Stimulated activated naive CD8-positive, alpha-beta T cell treated with anti-CD3 and anti-CD28 coated beads, Interleukin-15, amount 100 ng/mL, for 72 hours (primary cell): ENCODE measurements at regions not wholly inside any gene's neighbourhood (a gene's known extent, or its start where the extent isn't known, plus 50 kb on each side); places are given as distances from the start of the nearest gene placed in this dataset.

Source experiments
- ATAC-seq: fragments of 150-1000 bp; cut with Tn5 transposase; 2 replicates; pipeline ENCODE4 v1.10.0; 2021; ENCODE audit warnings: mild to moderate bottlenecking, moderate library complexity
- DNase-seq, 2 donors: peaks; one replicate each; pipeline ENCODE4 v3.0.0; 2021 to 2022
- H3K27ac Mint-ChIP-seq, 2 donors: one replicate each; pipeline ENCODE4 v1.8.0; 2022; ENCODE audit warnings: mild to moderate bottlenecking in 2 of 2, mixed read lengths in 2 of 2, moderate library complexity in 2 of 2
- H3K27me3 Mint-ChIP-seq: one replicate; pipeline ENCODE4 v1.8.0; 2022; ENCODE audit warnings: mixed read lengths
- H3K4me1 Mint-ChIP-seq: one replicate; pipeline ENCODE4 v1.8.0; 2022; ENCODE audit warnings: mild to moderate bottlenecking, mixed read lengths
- H3K4me3 Mint-ChIP-seq, 2 donors: one replicate each; pipeline ENCODE4 v1.8.0; 2022; ENCODE audit warnings: mild to moderate bottlenecking in 2 of 2, mixed read lengths in 2 of 2, moderate library complexity in 1 of 2
- H3K9me3 Mint-ChIP-seq, 2 donors: one replicate each; pipeline ENCODE4 v1.8.0; 2022; ENCODE audit warnings: mixed read lengths in 2 of 2

GRCh38 chrX:125953814-125954213 lies 212.3 kb downstream of the DCAF12L2 start:
- no peak for DNase-seq
- no peak for ATAC-seq
- Mint-ChIP-seq H3K9me3 (no peaks in the 10 kb centered on the region), H3K4me3 (no peak overlapping the region), H3K4me1 (no peaks in the 10 kb centered on the region), H3K27me3 (no peaks in the 10 kb centered on the region), H3K27ac (no peak overlapping the region)

DNA sequence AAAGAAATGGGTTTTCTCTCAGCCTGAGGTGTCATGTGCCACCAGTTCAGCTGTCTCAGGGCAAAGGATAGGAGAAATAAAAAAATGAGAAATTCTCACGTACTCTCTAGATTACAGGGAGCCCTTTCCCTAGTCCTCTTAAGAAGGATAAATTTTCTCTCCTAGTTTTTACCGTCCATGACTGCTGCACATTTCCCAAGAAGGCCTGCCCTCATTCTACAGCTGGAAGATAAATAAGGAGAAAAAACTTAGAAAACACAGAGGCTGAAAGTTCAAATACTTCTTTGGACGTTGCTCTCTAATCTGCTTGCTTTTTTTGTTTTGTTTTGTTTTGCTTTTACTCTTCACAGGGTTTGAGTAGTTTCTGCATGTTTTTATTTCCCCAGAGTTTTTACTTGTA lies 211.9 kb downstream of the DCAF12L2 start:
- no peaks in the 10 kb centered on the region for H3K9me3 Mint-ChIP-seq
- H3K27ac Mint-ChIP-seq: no peak overlapping the region
- DNase-seq: no peak
- no peak for ATAC-seq
- no peak overlapping the region for H3K4me3 Mint-ChIP-seq
- no peaks in the 10 kb centered on the region for H3K4me1 Mint-ChIP-seq
- no peaks in the 10 kb centered on the region for H3K27me3 Mint-ChIP-seq

DNA sequence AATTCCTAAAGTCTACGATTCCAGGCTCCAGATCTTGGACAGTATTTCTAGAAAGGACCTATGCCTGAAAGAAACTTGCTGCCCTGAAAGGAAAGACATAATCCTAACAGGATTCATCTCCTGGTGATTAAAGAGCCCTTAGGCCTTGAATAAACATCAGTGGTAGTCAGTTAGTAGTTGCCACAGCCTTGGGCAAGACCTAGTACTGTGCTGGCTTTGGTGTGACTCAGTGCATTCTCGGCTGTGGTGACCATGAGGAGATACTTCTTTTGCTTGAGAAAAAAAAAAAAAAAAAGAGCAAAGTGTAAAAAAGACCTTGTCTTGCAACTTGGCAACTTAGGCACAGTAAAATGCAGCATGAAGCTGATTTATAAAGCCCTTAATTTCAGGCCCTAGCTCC lies 188.2 kb downstream of the DCAF12L2 start:
- ATAC-seq: no peak
- Mint-ChIP-seq H3K27ac (no peak overlapping the region), H3K9me3 (no peaks in the 10 kb centered on the region), H3K4me1 (no peaks in the 10 kb centered on the region), H3K27me3 (no peaks in the 10 kb centered on the region), H3K4me3 (no peak overlapping the region)
- no peak for DNase-seq

- no peak overlapping the region for H3K27ac Mint-ChIP-seq
- H3K4me1 Mint-ChIP-seq: no peaks in the 10 kb centered on the region
- no peak for ATAC-seq
- DNase-seq: no peak
- H3K9me3 Mint-ChIP-seq: no peaks in the 10 kb centered on the region
- H3K27me3 Mint-ChIP-seq: no peaks in the 10 kb centered on the region
- no peak overlapping the region for H3K4me3 Mint-ChIP-seq
These were observed 167.7 kb downstream of the DCAF12L2 start for GRCh38 chrX:125998432-125998831.

DNA sequence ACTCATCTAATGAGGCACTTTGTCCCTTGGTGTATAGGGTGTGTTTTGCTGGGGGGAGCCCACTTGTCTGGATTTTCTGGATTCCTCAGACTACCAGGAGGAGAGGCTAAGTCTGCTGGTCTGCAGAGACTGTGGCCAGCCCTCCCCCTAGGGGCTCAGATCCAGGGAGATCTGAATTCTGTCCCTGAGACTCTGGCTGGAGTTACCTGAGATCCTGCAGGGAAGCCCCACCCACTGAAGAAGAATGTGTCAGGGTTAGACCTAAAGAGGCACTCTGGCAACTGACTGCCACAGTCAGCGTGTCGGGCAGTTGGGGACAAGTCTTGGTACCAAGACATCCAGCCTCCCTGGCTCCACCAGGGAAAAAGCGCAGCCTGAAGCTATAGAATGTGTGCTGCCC lies 138.9 kb downstream of the DCAF12L2 start:
- ATAC-seq: no peak
- no peak for DNase-seq
- Mint-ChIP-seq H3K9me3 (no peaks in the 10 kb centered on the region), H3K4me1 (no peaks in the 10 kb centered on the region), H3K27ac (no peak overlapping the region), H3K27me3 (no peaks in the 10 kb centered on the region), H3K4me3 (no peak overlapping the region)

DNA sequence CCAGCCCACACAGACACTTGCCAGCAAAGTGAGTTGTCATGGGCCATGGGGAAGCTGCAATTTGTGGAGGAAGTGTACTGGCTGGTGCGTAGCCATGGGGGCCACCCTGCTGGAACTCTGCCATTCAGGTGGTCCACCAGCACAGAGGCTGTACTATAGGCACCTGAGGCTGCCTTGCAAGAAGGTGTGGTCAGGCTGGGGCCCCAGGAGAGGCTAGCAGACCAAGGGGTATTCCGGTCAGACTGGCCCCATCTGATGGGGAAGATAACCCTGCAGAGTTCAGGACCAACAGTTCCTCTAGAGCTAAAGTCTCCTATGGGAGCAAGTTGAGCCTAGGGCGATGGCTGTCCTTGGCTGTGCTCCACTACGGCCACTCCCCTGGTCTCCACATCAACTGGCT lies 136.1 kb downstream of the DCAF12L2 start:
- ATAC-seq (no peak), DNase-seq (no peak)
- Mint-ChIP-seq H3K4me3 (no peak overlapping the region), H3K4me1 (no peaks in the 10 kb centered on the region), H3K9me3 (no peaks in the 10 kb centered on the region), H3K27ac (no peak overlapping the region), H3K27me3 (no peaks in the 10 kb centered on the region)

DNA sequence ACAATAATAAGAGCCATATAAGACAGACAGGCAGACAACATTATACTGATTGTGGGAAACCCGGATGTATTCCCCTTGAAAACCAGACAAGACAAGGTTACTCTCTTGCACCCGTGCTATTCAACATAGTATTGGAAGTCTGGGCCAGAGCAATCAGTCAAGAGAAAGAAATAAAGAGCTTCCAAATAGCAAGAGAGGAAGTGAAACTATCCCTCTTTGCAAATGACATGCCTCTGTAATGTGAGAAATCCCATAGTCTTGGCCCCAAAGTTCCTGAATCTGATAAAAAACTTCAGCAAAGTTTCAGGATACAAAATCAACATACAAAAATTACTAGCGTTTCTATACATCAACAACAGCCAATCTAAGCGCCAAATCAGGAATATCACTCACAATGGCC lies 102.1 kb downstream of the DCAF12L2 start:
- no peaks in the 10 kb centered on the region for H3K27me3 Mint-ChIP-seq
- no peak overlapping the region for H3K4me3 Mint-ChIP-seq
- peaks cover 0 to 7% of the 10 kb centered on the region in 2 donors for H3K9me3 Mint-ChIP-seq
- no peaks in the 10 kb centered on the region for H3K4me1 Mint-ChIP-seq
- no peak overlapping the region for H3K27ac Mint-ChIP-seq
- no peak for ATAC-seq
- no peak for DNase-seq

- H3K9me3 Mint-ChIP-seq: peaks cover 0 to 7% of the 10 kb centered on the region in 2 donors
These were observed 101.1 kb downstream of the DCAF12L2 start for GRCh38 chrX:126064901-126065541.

DNA sequence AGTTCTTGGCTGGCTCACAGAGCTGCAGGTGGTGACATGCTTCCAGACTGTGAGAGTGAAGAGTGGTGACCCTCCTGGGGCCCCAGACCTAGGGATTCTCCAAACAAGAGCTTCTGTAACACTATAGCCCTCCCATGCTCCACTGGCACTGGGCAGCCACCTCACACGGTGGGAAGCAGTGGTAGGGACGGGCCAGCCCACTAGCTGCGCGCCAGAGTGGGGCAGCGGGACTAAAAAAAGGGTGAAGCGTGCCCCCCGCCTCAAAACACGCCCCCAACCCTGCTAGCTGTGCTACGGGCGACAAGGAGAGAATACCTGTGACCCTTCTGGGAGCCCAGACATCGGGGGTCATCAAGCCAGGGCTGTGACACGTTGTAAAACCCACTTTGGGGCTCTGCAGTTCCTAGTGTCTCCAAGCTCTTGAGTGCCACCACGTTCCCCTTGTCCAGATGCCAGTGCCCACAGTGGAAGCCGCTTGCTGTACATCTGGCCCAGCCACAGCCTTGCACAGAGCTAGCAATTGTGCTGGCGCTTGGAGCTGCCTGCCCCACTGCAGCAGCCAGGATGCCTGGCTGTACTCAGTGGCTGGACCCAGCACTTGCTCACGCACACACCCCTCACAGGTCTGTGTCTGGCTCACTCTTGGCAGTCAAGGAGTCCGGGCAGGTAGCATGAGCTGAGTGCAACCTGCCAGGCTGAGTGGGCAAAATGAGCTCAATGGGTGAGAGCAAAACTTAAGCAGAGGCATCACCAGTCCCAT lies 100.0 kb downstream of the DCAF12L2 start:
- Mint-ChIP-seq H3K9me3 (peaks cover 0 to 7% of the 10 kb centered on the region in 2 donors), H3K4me3 (no peak overlapping the region), H3K27me3 (no peaks in the 10 kb centered on the region), H3K4me1 (no peaks in the 10 kb centered on the region), H3K27ac (no peak overlapping the region)
- ATAC-seq (no peak), DNase-seq (no peak)

More at GRCh38 chrX:126064901-126065541, 101.1 kb downstream of the DCAF12L2 start:
- DNase-seq (no peak), ATAC-seq (no peak)
- Mint-ChIP-seq H3K27me3 (no peaks in the 10 kb centered on the region), H3K4me3 (no peak overlapping the region), H3K4me1 (no peaks in the 10 kb centered on the region), H3K27ac (no peak overlapping the region)
